GM12872 (cell line): ENCODE measurements at regions not wholly inside any gene's neighbourhood (a gene's known extent, or its start where the extent isn't known, plus 50 kb on each side); places are given as distances from the start of the nearest gene placed in this dataset.

Experiments
- TF ChIP-seq, protein P1 (sequence below): IDR thresholded peaks from 3 replicates; pipeline ENCODE4 v1.5.1; 2011; ENCODE audit warnings: low read depth, mild to moderate bottlenecking, low read length, moderate library complexity; ENCODE audit not compliant: insufficient read depth

DNA sequence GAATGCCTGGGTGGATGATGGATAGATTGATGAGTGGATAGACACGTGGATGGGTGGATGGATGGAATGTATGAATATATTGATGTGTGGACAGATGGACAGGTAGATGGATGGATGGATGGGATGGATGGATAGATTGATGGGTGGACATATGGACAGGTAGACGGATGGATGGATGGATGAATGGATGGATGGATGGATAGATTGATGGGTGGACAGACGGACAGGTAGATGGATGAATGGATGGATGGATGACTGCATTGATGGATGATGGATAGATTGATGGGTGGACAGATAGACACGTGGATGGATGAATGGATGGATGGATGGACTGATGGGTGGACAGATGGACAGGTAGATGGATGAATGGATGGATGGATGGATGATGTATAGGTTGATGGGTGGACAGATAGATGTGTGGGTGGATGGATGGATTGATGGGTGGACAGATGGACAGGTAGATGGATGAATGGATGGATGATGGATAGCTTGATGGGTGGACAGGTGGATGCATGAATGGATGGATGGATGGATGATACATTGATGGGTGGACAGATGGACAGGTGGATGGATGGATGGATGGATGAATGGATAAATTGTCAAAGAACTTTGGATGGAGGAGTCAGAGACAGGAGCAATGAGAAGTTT, 171.4 kb upstream of the AFDN start:
- TF ChIP-seq, protein P1, sequence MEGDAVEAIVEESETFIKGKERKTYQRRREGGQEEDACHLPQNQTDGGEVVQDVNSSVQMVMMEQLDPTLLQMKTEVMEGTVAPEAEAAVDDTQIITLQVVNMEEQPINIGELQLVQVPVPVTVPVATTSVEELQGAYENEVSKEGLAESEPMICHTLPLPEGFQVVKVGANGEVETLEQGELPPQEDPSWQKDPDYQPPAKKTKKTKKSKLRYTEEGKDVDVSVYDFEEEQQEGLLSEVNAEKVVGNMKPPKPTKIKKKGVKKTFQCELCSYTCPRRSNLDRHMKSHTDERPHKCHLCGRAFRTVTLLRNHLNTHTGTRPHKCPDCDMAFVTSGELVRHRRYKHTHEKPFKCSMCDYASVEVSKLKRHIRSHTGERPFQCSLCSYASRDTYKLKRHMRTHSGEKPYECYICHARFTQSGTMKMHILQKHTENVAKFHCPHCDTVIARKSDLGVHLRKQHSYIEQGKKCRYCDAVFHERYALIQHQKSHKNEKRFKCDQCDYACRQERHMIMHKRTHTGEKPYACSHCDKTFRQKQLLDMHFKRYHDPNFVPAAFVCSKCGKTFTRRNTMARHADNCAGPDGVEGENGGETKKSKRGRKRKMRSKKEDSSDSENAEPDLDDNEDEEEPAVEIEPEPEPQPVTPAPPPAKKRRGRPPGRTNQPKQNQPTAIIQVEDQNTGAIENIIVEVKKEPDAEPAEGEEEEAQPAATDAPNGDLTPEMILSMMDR: no peak

DNA sequence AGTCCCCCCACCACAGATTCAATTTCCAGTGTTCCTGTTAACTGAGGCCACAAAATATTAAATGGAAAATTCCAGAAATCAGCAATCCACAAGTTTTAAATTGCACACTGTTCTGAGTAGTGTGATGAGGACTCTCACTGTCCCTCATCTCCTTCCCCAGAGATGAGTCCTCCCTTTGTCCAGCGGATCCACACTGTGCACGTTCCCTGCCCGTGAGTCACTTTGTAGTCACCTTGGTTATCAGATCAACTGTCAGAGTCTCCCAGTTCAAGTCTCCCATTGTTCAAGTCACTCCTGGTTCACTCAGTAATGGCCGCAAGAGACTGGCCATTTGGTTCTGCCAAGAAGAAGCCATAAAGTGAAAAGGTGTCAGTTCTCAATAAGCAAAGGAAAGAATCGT, 168.6 kb upstream of the AFDN start:
- TF ChIP-seq, protein P1: no peak

GRCh38 chr6:167659046-167659445, 167.7 kb upstream of the AFDN start:
- TF ChIP-seq, protein P1: no peak

- TF ChIP-seq, protein P1: no peak
Observed at GRCh38 chr6:167660424-167660823, 166.3 kb upstream of the AFDN start.

- TF ChIP-seq, protein P1: no peak
Observed at GRCh38 chr6:167660944-167661551, 165.7 kb upstream of the AFDN start.

- TF ChIP-seq, protein P1: no peak
Observed at GRCh38 chr6:167661552-167662044, 165.1 kb upstream of the AFDN start.

DNA sequence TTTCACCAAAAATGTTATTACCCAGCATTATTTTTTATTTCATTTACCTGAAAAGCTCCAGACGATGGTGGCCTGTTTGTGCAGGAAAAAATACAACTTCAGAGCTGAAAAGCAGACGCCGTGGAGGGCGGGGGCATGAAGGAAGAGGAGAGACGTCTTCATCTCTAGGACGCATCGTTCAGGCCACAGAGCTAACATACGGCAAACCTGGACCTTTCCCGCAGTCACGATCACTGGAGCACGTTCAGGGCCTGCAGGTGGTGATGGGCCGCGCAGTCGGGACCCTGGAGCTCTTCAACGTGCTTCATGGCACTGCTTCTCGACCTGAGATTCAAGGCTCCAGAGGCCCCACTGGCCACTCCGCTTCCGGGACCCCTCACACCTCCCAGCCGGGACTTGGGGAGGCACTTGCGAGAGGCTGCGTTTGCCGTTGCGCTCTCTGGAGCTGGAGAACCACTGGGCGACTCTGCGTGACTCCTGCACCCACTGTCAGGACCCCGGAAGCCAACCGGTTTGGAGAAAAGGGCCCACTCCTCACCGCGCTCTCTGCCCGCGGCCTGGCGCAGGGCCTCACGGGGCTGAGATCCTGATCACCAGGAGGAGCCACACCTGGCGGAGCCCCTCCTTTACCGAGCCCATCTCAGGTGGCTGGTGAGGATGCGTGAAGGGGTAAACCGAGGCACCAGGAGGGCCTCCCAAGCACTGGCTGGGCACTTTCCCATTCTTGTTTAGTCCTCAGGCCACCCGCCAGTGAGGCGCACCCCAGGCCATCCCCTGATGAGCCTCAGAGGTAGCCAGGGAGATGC, 164.4 kb upstream of the AFDN start:
- TF ChIP-seq, protein P1: no peak
